Liver (tissue), 8 donors: ENCODE measurements at regions not wholly inside any gene's neighbourhood (a gene's known extent, or its start where the extent isn't known, plus 50 kb on each side); places are given as distances from the start of the nearest gene placed in this dataset.

Experiments
- DNase-seq: peaks from one replicate; pipeline ENCODE4 v3.0.0-alpha.2; 2017; ENCODE audit warnings: low spot score
- H3K27ac ChIP-seq, 2 donors: one replicate each; pipeline ENCODE4 v1.7.0; 2013; ENCODE audit warnings: inconsistent platforms in 2 of 2, low read length in 2 of 2, control low read depth in 1 of 2, low read depth in 1 of 2, mild to moderate bottlenecking in 1 of 2
- H3K27me3 ChIP-seq, 4 donors: one replicate each; pipeline versions ENCODE4 v1.6.1 to v1.7.0; 2013; ENCODE audit warnings: low read length in 3 of 4, inconsistent platforms in 1 of 4, mild to moderate bottlenecking in 1 of 4, moderate library complexity in 1 of 4; ENCODE audit not compliant: control insufficient read depth in 4 of 4, insufficient read depth in 4 of 4
- H3K36me3 ChIP-seq, 4 donors: one replicate each; pipeline versions ENCODE4 v1.6.1 to v1.7.0; 2013; ENCODE audit warnings: low read length in 3 of 4, mild to moderate bottlenecking in 3 of 4, low read depth in 1 of 4, moderate library complexity in 1 of 4; ENCODE audit not compliant: control insufficient read depth in 4 of 4, insufficient read depth in 3 of 4
- H3K4me1 ChIP-seq, 4 donors: one replicate each; pipeline versions ENCODE4 v1.6.1 to v1.7.0; 2013; ENCODE audit warnings: low read length in 3 of 4, mild to moderate bottlenecking in 3 of 4, moderate library complexity in 1 of 4; ENCODE audit not compliant: control insufficient read depth in 4 of 4, insufficient read depth in 4 of 4
- H3K4me3 ChIP-seq, 3 donors: one replicate each; pipeline versions ENCODE4 v1.6.1 to v1.7.0; 2013; ENCODE audit warnings: low read length in 3 of 3, control low read depth in 1 of 3, low read depth in 1 of 3, mild to moderate bottlenecking in 1 of 3
- H3K9ac ChIP-seq, 2 donors: one replicate each; pipeline ENCODE4 v1.7.0; 2013; ENCODE audit warnings: low read length in 2 of 2, mild to moderate bottlenecking in 2 of 2, moderate library complexity in 2 of 2, control low read depth in 1 of 2, low read depth in 1 of 2
- H3K9me3 ChIP-seq, 4 donors: one replicate each; pipeline versions ENCODE4 v1.6.1 to v1.7.0; 2013; ENCODE audit warnings: low read length in 3 of 4; ENCODE audit not compliant: control insufficient read depth in 4 of 4
- ATF3 ChIP-seq: IDR thresholded peaks from 2 replicates; pipeline ENCODE4 v1.6.1; 2016; ENCODE audit warnings: antibody characterized with exemption
- CTCF ChIP-seq: fragments of 150-350 bp; IDR thresholded peaks from 2 replicates; pipeline ENCODE4 v1.5.1; 2017; ENCODE audit warnings: improper control_type of control experiment, low read depth, low read length; ENCODE audit not compliant: missing input control
- EGR1 ChIP-seq, 2 donors: IDR thresholded peaks; 2 replicates each; pipeline ENCODE4 v1.6.1; 2016 to 2018; ENCODE audit warnings: antibody characterized with exemption in 2 of 2, low read depth in 2 of 2
- FOXA1 ChIP-seq: IDR thresholded peaks from 2 replicates; pipeline ENCODE4 v1.6.1; 2016; ENCODE audit warnings: antibody characterized with exemption
- GABPA ChIP-seq, 2 donors: IDR thresholded peaks in 1 of 2; conservative IDR thresholded peaks in 1 of 2; 2 replicates each; pipeline ENCODE4 v1.6.1; 2016; ENCODE audit warnings: antibody characterized with exemption in 2 of 2, mild to moderate bottlenecking in 1 of 2, moderate library complexity in 1 of 2
- HNF4A ChIP-seq, 2 donors: conservative IDR thresholded peaks; 2 replicates each; pipeline ENCODE4 v1.6.1; 2016; ENCODE audit warnings: antibody characterized with exemption in 2 of 2, mild to moderate bottlenecking in 2 of 2
- HNF4G ChIP-seq: IDR thresholded peaks from 2 replicates; pipeline ENCODE4 v1.6.1; 2016; ENCODE audit warnings: antibody characterized with exemption
- MAX ChIP-seq: IDR thresholded peaks from 2 replicates; pipeline ENCODE4 v1.6.1; 2016; ENCODE audit warnings: antibody characterized with exemption
- NR2F2 ChIP-seq: IDR thresholded peaks from 2 replicates; pipeline ENCODE4 v1.6.1; 2016; ENCODE audit warnings: antibody characterized with exemption
- TAF1 ChIP-seq: conservative IDR thresholded peaks from 2 replicates; pipeline ENCODE4 v1.6.1; 2016; ENCODE audit warnings: antibody characterized with exemption, mild to moderate bottlenecking
- YY1 ChIP-seq: IDR thresholded peaks from 2 replicates; pipeline ENCODE4 v1.6.1; 2016; ENCODE audit warnings: antibody characterized with exemption, mild to moderate bottlenecking
- ZBTB33 ChIP-seq: IDR thresholded peaks from 2 replicates; pipeline ENCODE4 v1.6.1; 2016; ENCODE audit warnings: antibody characterized with exemption
- WGBS: extraction: QIAGEN DNeasy Blood & Tissue Kit; methylation state at CpG from one replicate; pipeline ENCODE4 v1.1.7; 2013; 5-methylcytosine and 5-hydroxymethylcytosine counted together
- donor health status: healthy.
- donor health status: healthy.
- donor health status: healthy.
- donor health status: healthy.
- donor health status: healthy.

GRCh38 chr6:120874422-120874821 lies 459.9 kb downstream of the TBC1D32 start:
- Histone ChIP-seq H3K4me3 (no peak overlapping the region), H3K27me3 (no peaks in the 10 kb centered on the region), H3K4me1 (no peaks in the 10 kb centered on the region), H3K27ac (no peak overlapping the region), H3K9me3 (peaks cover 0 to 2% (median 0%) of the 10 kb centered on the region in 4 donors), H3K36me3 (no peaks in the 10 kb centered on the region), H3K9ac (no peak overlapping the region)
- WGBS, result 85% methylated on average over 6 of the region's 6 CpGs
- no peak for DNase-seq
- no peak for TF ChIP-seq MAX
- TF ChIP-seq EGR1 (IDR thresholded peaks at IDR 0.05; ENCODE audit: low read depth in 2 of 2), result no peak
- no peak for TF ChIP-seq ATF3
- TF ChIP-seq TAF1, result no peak
- no peak for TF ChIP-seq HNF4A (conservative IDR thresholded peaks at IDR 0.05)
- no peak for TF ChIP-seq FOXA1
- TF ChIP-seq GABPA (IDR thresholded peaks at IDR 0.05 in 1 of 2, conservative IDR thresholded peaks at IDR 0.05 in 1 of 2), result no peak
- TF ChIP-seq NR2F2, result no peak
- TF ChIP-seq YY1, result no peak
- no peak for TF ChIP-seq ZBTB33
- TF ChIP-seq CTCF, result no peak
- no peak for TF ChIP-seq HNF4G

GRCh38 chr6:120873125-120873865 lies 461.0 kb downstream of the TBC1D32 start:
- Histone ChIP-seq H3K36me3 (no peaks in the 10 kb centered on the region), H3K9ac (no peak overlapping the region), H3K27me3 (no peaks in the 10 kb centered on the region), H3K4me3 (no peak overlapping the region), H3K4me1 (no peaks in the 10 kb centered on the region), H3K9me3 (peaks cover 0 to 2% (median 0%) of the 10 kb centered on the region in 4 donors), H3K27ac (no peak overlapping the region)
- TF ChIP-seq NR2F2 (no peak), CTCF (no peak), MAX (no peak), EGR1 (IDR thresholded peaks at IDR 0.05; ENCODE audit: low read depth in 2 of 2) (no peak), ATF3 (no peak), HNF4A (conservative IDR thresholded peaks at IDR 0.05) (no peak), FOXA1 (no peak)
- 90% methylated on average over 7 of the region's 7 CpGs for WGBS
- DNase-seq, result no peak
